ENCODE measurements at regions not wholly inside any gene's neighbourhood (a gene's known extent, or its start where the extent isn't known, plus 50 kb on each side); places are given as distances from the start of the nearest gene placed in this dataset.

DNA sequence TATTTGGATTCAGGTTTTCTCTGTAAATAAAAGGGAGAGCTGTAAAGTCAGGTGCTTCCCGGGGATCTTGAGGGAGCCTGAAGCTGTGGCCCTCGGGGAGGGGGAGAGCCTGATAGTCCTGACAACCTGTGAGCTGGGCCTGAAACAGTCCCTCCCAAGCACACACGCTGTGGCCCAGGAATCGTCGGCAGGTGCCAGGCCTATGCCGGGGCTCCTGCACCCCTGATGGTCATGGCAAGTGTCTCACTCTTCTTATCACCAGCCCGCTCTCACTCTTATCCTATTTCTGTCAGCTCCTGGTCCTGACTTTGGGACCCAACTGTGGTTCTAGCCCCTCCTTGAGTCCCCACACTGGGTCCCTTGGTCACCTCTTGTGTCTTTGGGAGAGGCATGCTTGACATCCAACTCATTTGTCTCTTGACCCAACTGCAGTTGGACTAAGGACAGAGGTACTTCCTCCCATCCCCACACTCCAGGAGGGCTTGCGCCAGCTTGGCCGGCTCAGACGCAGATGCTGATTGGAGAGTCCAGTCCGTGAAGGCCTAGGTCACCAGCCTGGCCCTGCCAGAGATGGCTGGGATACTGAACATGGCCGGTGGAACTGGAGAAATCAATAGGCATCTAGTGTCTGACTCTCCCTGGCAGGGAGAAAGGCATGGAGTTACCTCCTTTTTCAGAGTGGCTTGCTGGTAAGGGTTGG, 170.5 kb upstream of the WSCD1 start:
- CTCF ChIA-PET, result interaction anchor here (0.6 kb wide), 1 partner anchor 1294 kb away, joined by 3 read pairs; no protein-coding TSS in a partner anchor
- H3K9me3 Mint-ChIP-seq, result peaks cover 20% of the 10 kb centered on the region
- no peak for TF ChIP-seq HMGA2 (CRISPR knock-in tag; IDR thresholded peaks at IDR 0.05)
- TF ChIP-seq, protein P1, sequence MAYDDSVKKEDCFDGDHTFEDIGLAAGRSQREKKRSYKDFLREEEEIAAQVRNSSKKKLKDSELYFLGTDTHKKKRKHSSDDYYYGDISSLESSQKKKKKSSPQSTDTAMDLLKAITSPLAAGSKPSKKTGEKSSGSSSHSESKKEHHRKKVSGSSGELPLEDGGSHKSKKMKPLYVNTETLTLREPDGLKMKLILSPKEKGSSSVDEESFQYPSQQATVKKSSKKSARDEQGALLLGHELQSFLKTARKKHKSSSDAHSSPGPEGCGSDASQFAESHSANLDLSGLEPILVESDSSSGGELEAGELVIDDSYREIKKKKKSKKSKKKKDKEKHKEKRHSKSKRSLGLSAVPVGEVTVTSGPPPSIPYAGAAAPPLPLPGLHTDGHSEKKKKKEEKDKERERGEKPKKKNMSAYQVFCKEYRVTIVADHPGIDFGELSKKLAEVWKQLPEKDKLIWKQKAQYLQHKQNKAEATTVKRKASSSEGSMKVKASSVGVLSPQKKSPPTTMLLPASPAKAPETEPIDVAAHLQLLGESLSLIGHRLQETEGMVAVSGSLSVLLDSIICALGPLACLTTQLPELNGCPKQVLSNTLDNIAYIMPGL (CRISPR knock-in tag; IDR thresholded peaks at IDR 0.05), result no peak
- TF ChIP-seq NFE2L1 (CRISPR knock-in tag; IDR thresholded peaks at IDR 0.05), result no peak
- TF ChIP-seq, protein P2, sequence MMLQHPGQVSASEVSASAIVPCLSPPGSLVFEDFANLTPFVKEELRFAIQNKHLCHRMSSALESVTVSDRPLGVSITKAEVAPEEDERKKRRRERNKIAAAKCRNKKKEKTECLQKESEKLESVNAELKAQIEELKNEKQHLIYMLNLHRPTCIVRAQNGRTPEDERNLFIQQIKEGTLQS (CRISPR knock-in tag; conservative IDR thresholded peaks at IDR 0.05), result no peak
- TF ChIP-seq, protein P3, sequence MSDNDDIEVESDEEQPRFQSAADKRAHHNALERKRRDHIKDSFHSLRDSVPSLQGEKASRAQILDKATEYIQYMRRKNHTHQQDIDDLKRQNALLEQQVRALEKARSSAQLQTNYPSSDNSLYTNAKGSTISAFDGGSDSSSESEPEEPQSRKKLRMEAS (CRISPR knock-in tag; IDR thresholded peaks at IDR 0.05), result no peak
- TF ChIP-seq, protein P4, sequence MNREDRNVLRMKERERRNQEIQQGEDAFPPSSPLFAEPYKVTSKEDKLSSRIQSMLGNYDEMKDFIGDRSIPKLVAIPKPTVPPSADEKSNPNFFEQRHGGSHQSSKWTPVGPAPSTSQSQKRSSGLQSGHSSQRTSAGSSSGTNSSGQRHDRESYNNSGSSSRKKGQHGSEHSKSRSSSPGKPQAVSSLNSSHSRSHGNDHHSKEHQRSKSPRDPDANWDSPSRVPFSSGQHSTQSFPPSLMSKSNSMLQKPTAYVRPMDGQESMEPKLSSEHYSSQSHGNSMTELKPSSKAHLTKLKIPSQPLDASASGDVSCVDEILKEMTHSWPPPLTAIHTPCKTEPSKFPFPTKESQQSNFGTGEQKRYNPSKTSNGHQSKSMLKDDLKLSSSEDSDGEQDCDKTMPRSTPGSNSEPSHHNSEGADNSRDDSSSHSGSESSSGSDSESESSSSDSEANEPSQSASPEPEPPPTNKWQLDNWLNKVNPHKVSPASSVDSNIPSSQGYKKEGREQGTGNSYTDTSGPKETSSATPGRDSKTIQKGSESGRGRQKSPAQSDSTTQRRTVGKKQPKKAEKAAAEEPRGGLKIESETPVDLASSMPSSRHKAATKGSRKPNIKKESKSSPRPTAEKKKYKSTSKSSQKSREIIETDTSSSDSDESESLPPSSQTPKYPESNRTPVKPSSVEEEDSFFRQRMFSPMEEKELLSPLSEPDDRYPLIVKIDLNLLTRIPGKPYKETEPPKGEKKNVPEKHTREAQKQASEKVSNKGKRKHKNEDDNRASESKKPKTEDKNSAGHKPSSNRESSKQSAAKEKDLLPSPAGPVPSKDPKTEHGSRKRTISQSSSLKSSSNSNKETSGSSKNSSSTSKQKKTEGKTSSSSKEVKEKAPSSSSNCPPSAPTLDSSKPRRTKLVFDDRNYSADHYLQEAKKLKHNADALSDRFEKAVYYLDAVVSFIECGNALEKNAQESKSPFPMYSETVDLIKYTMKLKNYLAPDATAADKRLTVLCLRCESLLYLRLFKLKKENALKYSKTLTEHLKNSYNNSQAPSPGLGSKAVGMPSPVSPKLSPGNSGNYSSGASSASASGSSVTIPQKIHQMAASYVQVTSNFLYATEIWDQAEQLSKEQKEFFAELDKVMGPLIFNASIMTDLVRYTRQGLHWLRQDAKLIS (CRISPR knock-in tag; IDR thresholded peaks at IDR 0.05; ENCODE audit: borderline replicate concordance), result no peak
- POLR2A ChIA-PET, result no interaction called here
- no peak overlapping the region for H3K4me3 Mint-ChIP-seq
- no peaks in the 10 kb centered on the region for H3K27me3 Mint-ChIP-seq (ENCODE audit: low read depth)
- no peak for ATAC-seq
- H3K36me3 Mint-ChIP-seq, result peaks cover 15% of the 10 kb centered on the region
- H3K27ac Mint-ChIP-seq, result no peak overlapping the region
- H3K4me1 Mint-ChIP-seq, result peaks cover 39% of the 10 kb centered on the region
- DNase-seq (ENCODE audit: low spot score), result no peak

DNA sequence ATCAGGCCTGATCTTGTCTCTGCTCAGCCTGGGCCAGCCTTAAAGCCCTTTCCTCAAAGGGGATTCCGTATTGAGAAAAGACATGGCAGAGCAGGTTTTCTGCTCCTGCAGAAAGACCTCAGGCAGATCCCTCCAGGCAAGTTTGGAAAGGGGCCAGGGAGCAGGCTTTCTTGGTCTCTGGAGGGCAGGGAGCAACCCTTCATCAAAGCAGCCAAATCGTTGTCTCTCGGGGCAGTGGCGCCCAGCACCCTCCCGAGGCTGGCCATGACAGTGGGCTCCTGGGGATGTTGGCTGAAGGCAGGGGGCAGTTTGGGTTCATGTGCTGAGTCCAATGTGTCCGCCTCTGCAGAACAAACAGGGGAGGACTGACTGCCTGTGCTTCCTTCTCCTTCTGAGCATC, 168.4 kb upstream of the WSCD1 start:
- CTCF ChIA-PET, result no interaction called here
- DNase-seq (ENCODE audit: low spot score) (no peak), ATAC-seq (no peak)
- TF ChIP-seq TCF7 (CRISPR knock-in tag; IDR thresholded peaks at IDR 0.05; ENCODE audit: low read depth) (no peak), IRF2 (CRISPR knock-in tag; IDR thresholded peaks at IDR 0.05; ENCODE audit: borderline replicate concordance, low read depth) (no peak), NR3C1 (CRISPR knock-in tag; conservative IDR thresholded peaks at IDR 0.05; ENCODE audit: low read depth) (no peak), ZNF423 (CRISPR knock-in tag; IDR thresholded peaks at IDR 0.05) (no peak), HMGA2 (CRISPR knock-in tag; IDR thresholded peaks at IDR 0.05) (no peak)
- TF ChIP-seq, protein P5, sequence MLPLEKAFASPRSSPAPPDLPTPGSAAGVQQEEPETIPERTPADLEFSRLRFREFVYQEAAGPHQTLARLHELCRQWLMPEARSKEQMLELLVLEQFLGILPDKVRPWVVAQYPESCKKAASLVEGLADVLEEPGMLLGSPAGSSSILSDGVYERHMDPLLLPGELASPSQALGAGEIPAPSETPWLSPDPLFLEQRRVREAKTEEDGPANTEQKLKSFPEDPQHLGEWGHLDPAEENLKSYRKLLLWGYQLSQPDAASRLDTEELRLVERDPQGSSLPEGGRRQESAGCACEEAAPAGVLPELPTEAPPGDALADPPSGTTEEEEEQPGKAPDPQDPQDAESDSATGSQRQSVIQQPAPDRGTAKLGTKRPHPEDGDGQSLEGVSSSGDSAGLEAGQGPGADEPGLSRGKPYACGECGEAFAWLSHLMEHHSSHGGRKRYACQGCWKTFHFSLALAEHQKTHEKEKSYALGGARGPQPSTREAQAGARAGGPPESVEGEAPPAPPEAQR (CRISPR knock-in tag; IDR thresholded peaks at IDR 0.05), result no peak
- TF ChIP-seq, protein P6, sequence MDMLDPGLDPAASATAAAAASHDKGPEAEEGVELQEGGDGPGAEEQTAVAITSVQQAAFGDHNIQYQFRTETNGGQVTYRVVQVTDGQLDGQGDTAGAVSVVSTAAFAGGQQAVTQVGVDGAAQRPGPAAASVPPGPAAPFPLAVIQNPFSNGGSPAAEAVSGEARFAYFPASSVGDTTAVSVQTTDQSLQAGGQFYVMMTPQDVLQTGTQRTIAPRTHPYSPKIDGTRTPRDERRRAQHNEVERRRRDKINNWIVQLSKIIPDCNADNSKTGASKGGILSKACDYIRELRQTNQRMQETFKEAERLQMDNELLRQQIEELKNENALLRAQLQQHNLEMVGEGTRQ (CRISPR knock-in tag; IDR thresholded peaks at IDR 0.05), result no peak
- TF ChIP-seq, protein P7, sequence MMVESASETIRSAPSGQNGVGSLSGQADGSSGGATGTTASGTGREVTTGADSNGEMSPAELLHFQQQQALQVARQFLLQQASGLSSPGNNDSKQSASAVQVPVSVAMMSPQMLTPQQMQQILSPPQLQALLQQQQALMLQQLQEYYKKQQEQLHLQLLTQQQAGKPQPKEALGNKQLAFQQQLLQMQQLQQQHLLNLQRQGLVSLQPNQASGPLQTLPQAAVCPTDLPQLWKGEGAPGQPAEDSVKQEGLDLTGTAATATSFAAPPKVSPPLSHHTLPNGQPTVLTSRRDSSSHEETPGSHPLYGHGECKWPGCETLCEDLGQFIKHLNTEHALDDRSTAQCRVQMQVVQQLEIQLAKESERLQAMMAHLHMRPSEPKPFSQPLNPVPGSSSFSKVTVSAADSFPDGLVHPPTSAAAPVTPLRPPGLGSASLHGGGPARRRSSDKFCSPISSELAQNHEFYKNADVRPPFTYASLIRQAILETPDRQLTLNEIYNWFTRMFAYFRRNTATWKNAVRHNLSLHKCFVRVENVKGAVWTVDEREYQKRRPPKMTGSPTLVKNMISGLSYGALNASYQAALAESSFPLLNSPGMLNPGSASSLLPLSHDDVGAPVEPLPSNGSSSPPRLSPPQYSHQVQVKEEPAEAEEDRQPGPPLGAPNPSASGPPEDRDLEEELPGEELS (CRISPR knock-in tag; IDR thresholded peaks at IDR 0.05), result no peak
- Mint-ChIP-seq H3K4me3 (no peak overlapping the region), H3K9me3 (peaks cover 28% of the 10 kb centered on the region), H3K4me1 (peaks cover 25% of the 10 kb centered on the region), H3K27ac (no peak overlapping the region), H3K27me3 (ENCODE audit: low read depth) (no peaks in the 10 kb centered on the region), H3K36me3 (peaks cover 19% of the 10 kb centered on the region)
- POLR2A ChIA-PET, result no interaction called here
